SU-DHL-6 (cell line): ENCODE measurements at regions not wholly inside any gene's neighbourhood (a gene's known extent, or its start where the extent isn't known, plus 50 kb on each side); places are given as distances from the start of the nearest gene placed in this dataset.

Source experiments
- EZH2phosphoT487 ChIP-seq: fragments of 200-600 bp; sonication (generic), shearing (Covaris generic); conservative IDR thresholded peaks from 2 replicates; pipeline ENCODE4 v1.6.1; 2018; ENCODE audit warnings: mild to moderate bottlenecking, antibody characterized with exemption, low read length, moderate library complexity, mixed read lengths
- TF ChIP-seq, protein P1 (sequence below): fragments of 200-600 bp; sonication (generic); IDR thresholded peaks from one replicate; pipeline ENCODE4 v1.5.1; 2017; ENCODE audit warnings: antibody characterized with exemption, mild to moderate bottlenecking, low read length, moderate library complexity; ENCODE audit not compliant: insufficient read depth, poor library complexity, severe bottlenecking

GRCh38 chr11:21987261-21987660 lies 205.6 kb upstream of the ANO5 start:
- TF ChIP-seq, protein P1, sequence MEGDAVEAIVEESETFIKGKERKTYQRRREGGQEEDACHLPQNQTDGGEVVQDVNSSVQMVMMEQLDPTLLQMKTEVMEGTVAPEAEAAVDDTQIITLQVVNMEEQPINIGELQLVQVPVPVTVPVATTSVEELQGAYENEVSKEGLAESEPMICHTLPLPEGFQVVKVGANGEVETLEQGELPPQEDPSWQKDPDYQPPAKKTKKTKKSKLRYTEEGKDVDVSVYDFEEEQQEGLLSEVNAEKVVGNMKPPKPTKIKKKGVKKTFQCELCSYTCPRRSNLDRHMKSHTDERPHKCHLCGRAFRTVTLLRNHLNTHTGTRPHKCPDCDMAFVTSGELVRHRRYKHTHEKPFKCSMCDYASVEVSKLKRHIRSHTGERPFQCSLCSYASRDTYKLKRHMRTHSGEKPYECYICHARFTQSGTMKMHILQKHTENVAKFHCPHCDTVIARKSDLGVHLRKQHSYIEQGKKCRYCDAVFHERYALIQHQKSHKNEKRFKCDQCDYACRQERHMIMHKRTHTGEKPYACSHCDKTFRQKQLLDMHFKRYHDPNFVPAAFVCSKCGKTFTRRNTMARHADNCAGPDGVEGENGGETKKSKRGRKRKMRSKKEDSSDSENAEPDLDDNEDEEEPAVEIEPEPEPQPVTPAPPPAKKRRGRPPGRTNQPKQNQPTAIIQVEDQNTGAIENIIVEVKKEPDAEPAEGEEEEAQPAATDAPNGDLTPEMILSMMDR: no peak
- no peak for TF ChIP-seq EZH2phosphoT487
